ENCODE measurements at regions not wholly inside any gene's neighbourhood (a gene's known extent, or its start where the extent isn't known, plus 50 kb on each side); places are given as distances from the start of the nearest gene placed in this dataset.

- TF ChIP-seq CTCF (IDR thresholded peaks at IDR 0.05; ENCODE audit: poor library complexity, severe bottlenecking): no peak
- no peak for TF ChIP-seq TAF1 (IDR thresholded peaks at IDR 0.05; ENCODE audit: low read depth)
- no peak for TF ChIP-seq SMC3 (conservative IDR thresholded peaks at IDR 0.05; ENCODE audit: poor library complexity)
- no peak for TF ChIP-seq MXI1 (conservative IDR thresholded peaks at IDR 0.05; ENCODE audit: poor library complexity, severe bottlenecking)
- no peak for TF ChIP-seq POLR2AphosphoS5 (IDR thresholded peaks at IDR 0.05)
- TF ChIP-seq EZH2 (IDR thresholded peaks at IDR 0.05; ENCODE audit: borderline replicate concordance, insufficient read depth, low read length, poor library complexity, severe bottlenecking): no peak
- TF ChIP-seq, protein P1, sequence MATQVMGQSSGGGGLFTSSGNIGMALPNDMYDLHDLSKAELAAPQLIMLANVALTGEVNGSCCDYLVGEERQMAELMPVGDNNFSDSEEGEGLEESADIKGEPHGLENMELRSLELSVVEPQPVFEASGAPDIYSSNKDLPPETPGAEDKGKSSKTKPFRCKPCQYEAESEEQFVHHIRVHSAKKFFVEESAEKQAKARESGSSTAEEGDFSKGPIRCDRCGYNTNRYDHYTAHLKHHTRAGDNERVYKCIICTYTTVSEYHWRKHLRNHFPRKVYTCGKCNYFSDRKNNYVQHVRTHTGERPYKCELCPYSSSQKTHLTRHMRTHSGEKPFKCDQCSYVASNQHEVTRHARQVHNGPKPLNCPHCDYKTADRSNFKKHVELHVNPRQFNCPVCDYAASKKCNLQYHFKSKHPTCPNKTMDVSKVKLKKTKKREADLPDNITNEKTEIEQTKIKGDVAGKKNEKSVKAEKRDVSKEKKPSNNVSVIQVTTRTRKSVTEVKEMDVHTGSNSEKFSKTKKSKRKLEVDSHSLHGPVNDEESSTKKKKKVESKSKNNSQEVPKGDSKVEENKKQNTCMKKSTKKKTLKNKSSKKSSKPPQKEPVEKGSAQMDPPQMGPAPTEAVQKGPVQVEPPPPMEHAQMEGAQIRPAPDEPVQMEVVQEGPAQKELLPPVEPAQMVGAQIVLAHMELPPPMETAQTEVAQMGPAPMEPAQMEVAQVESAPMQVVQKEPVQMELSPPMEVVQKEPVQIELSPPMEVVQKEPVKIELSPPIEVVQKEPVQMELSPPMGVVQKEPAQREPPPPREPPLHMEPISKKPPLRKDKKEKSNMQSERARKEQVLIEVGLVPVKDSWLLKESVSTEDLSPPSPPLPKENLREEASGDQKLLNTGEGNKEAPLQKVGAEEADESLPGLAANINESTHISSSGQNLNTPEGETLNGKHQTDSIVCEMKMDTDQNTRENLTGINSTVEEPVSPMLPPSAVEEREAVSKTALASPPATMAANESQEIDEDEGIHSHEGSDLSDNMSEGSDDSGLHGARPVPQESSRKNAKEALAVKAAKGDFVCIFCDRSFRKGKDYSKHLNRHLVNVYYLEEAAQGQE (IDR thresholded peaks at IDR 0.05; ENCODE audit: borderline replicate concordance): no peak
- no peak for TF ChIP-seq EP300 (conservative IDR thresholded peaks at IDR 0.05; ENCODE audit: poor library complexity, severe bottlenecking)
- no peak for TF ChIP-seq RAD21 (conservative IDR thresholded peaks at IDR 0.05)
Measured at GRCh38 chr9:90451804-90452203, 190.8 kb downstream of the DIRAS2 start.
